Tibial artery (tissue), 4 donors: ENCODE measurements at regions not wholly inside any gene's neighbourhood (a gene's known extent, or its start where the extent isn't known, plus 50 kb on each side); places are given as distances from the start of the nearest gene placed in this dataset.

Source experiments
- DNase-seq, 2 donors: peaks; one replicate each; pipeline ENCODE4 v3.0.0-alpha.2; 2019
- H3K27ac ChIP-seq, 2 donors: fragments of 200-600 bp; sonication (generic) in 1 of 2; 1 replicate in 1 of 2; 2 replicates in 1 of 2; pipeline ENCODE4 v1.5.1; 2018 to 2019; ENCODE audit warnings: mild to moderate bottlenecking in 1 of 2
- H3K27me3 ChIP-seq, 2 donors: fragments of 200-600 bp; sonication (generic) in 1 of 2; one replicate each; pipeline versions ENCODE4 v1.5.1 to v1.6.0; 2016 to 2019
- H3K36me3 ChIP-seq, 3 donors: fragments of 200-600 bp; sonication (generic) in 2 of 3; one replicate each; pipeline ENCODE4 v1.5.1; 2016 to 2019; ENCODE audit warnings: mild to moderate bottlenecking in 2 of 3
- H3K4me1 ChIP-seq, 4 donors: fragments of 200-600 bp; sonication (generic) in 2 of 4; 1 replicate in 3 of 4; 2 replicates in 1 of 4; pipeline ENCODE4 v1.5.1; 2016 to 2019
- H3K4me3 ChIP-seq, 2 donors: fragments of 200-600 bp; sonication (generic) in 1 of 2; 1 replicate in 1 of 2; 2 replicates in 1 of 2; pipeline ENCODE4 v1.5.1; 2018 to 2019; ENCODE audit warnings: mild to moderate bottlenecking in 2 of 2
- H3K9me3 ChIP-seq, 3 donors: fragments of 200-600 bp; sonication (generic) in 1 of 3; one replicate each; pipeline ENCODE4 v1.5.1; 2016 to 2019
- CTCF ChIP-seq, 2 experiments: fragments of 200-600 bp in 1 of 2; fragments of 450-650 bp in 1 of 2; IDR thresholded peaks; one replicate each; pipeline ENCODE4 v1.5.1; 2017 to 2019; ENCODE audit warnings: antibody characterized with exemption in 2 of 2, mild to moderate bottlenecking in 1 of 2, moderate library complexity in 1 of 2
- intact Hi-C: fragments of 100-400 bp; cut with DNase I; formaldehyde crosslinking; loops from one replicate; pipeline ENCODE4 v1.15.0; 2023; ENCODE audit warnings: low total_unique reads

GRCh38 chr10:78866731-78867554 is 201.8 kb upstream of the ZMIZ1 start:
- H3K9me3 ChIP-seq, result no peaks in the 10 kb centered on the region
- no peaks in the 10 kb centered on the region for H3K27me3 ChIP-seq
- peaks cover 0 to 23% (median 19%) of the 10 kb centered on the region in 4 donors for H3K4me1 ChIP-seq
- no peak overlapping the region for H3K4me3 ChIP-seq
- no peak overlapping the region for H3K27ac ChIP-seq
- TF ChIP-seq CTCF (IDR thresholded peaks at IDR 0.05), result no peak
- no peaks in the 10 kb centered on the region for H3K36me3 ChIP-seq
- DNase-seq, result no peak
- intact Hi-C loops, result no loop called here

GRCh38 chr10:78867555-78867939 is 201.2 kb upstream of the ZMIZ1 start:
- Histone ChIP-seq H3K27me3 (no peaks in the 10 kb centered on the region), H3K9me3 (no peaks in the 10 kb centered on the region), H3K4me1 (peaks cover 0 to 23% (median 19%) of the 10 kb centered on the region in 4 donors), H3K36me3 (no peaks in the 10 kb centered on the region), H3K27ac (no peak overlapping the region), H3K4me3 (no peak overlapping the region)
- intact Hi-C loops, result no loop called here
- DNase-seq, result no peak
- no peak for TF ChIP-seq CTCF (IDR thresholded peaks at IDR 0.05)

GRCh38 chr10:78868048-78868447 is 200.7 kb upstream of the ZMIZ1 start:
- DNase-seq, result no peak
- no peaks in the 10 kb centered on the region for H3K36me3 ChIP-seq
- no peak overlapping the region for H3K27ac ChIP-seq
- H3K27me3 ChIP-seq, result no peaks in the 10 kb centered on the region
- no peak for TF ChIP-seq CTCF (IDR thresholded peaks at IDR 0.05)
- H3K4me1 ChIP-seq, result peaks cover 0 to 23% (median 19%) of the 10 kb centered on the region in 4 donors
- intact Hi-C loops, result no loop called here
- H3K9me3 ChIP-seq, result no peaks in the 10 kb centered on the region
- H3K4me3 ChIP-seq, result no peak overlapping the region

- DNase-seq, result no peak
- Histone ChIP-seq H3K9me3 (no peaks in the 10 kb centered on the region), H3K27ac (no peak overlapping the region), H3K36me3 (no peaks in the 10 kb centered on the region), H3K4me1 (peaks cover 0 to 23% (median 19%) of the 10 kb centered on the region in 4 donors), H3K27me3 (no peaks in the 10 kb centered on the region), H3K4me3 (no peak overlapping the region)
- intact Hi-C loops, result no loop called here
- no peak for TF ChIP-seq CTCF (IDR thresholded peaks at IDR 0.05)
Measured at GRCh38 chr10:78868456-78868855, 200.3 kb upstream of the ZMIZ1 start.

- Histone ChIP-seq H3K4me3 (no peak overlapping the region), H3K9me3 (no peaks in the 10 kb centered on the region), H3K36me3 (no peaks in the 10 kb centered on the region), H3K27me3 (no peaks in the 10 kb centered on the region), H3K27ac (no peak overlapping the region), H3K4me1 (peaks cover 0 to 23% (median 19%) of the 10 kb centered on the region in 4 donors)
- intact Hi-C loops, result no loop called here
- TF ChIP-seq CTCF (IDR thresholded peaks at IDR 0.05), result no peak
- DNase-seq, result no peak
Measured at GRCh38 chr10:78868861-78869260, 199.9 kb upstream of the ZMIZ1 start.
